Adrenal gland (tissue), 5 donors: ENCODE measurements at regions not wholly inside any gene's neighbourhood (a gene's known extent, or its start where the extent isn't known, plus 50 kb on each side); places are given as distances from the start of the nearest gene placed in this dataset.

Experiments used
- CTCF ChIP-seq, 6 experiments: fragments of 450-650 bp in 4 of 6; fragments of 200-600 bp in 2 of 6; sonication (generic) in 1 of 6; IDR thresholded peaks; 1 replicate in 5 of 6; 2 replicates in 1 of 6; pipeline versions ENCODE4 v1.5.1 to v1.8.0; 2016 to 2021; ENCODE audit warnings: antibody characterized with exemption in 6 of 6, mild to moderate bottlenecking in 2 of 6, moderate library complexity in 1 of 6
- POLR2A ChIP-seq, 2 donors: fragments of 450-650 bp; IDR thresholded peaks; one replicate each; pipeline ENCODE4 v1.6.1; 2017; ENCODE audit warnings: antibody characterized with exemption in 2 of 2, mild to moderate bottlenecking in 2 of 2, moderate library complexity in 1 of 2
- donor health status: DM: no; HTN: no; CAD: no.

GRCh38 chr13:50375792-50376191 lies 360.5 kb downstream of the KCNRG start:
- TF ChIP-seq CTCF (IDR thresholded peaks at IDR 0.05) (no peak), POLR2A (IDR thresholded peaks at IDR 0.05) (no peak)
